ENCODE measurements at regions not wholly inside any gene's neighbourhood (a gene's known extent, or its start where the extent isn't known, plus 50 kb on each side); places are given as distances from the start of the nearest gene placed in this dataset.

GRCh38 chr22:22810471-22810870, 77.1 kb upstream of the IGLL5 start:
- Histone ChIP-seq H3K27me3 (ENCODE audit: insufficient read depth, low read length) (peaks cover 3% of the 10 kb centered on the region; the same call in 1 of the 2 replicates), H3K18ac (ENCODE audit: insufficient read length, low read depth, low read length) (no peak overlapping the region), H3K9ac (ENCODE audit: extremely low read depth, insufficient read length, low read length) (no peak overlapping the region), H2BK20ac (ENCODE audit: low read depth, low read length, poor library complexity, severe bottlenecking) (no peak overlapping the region), H4K91ac (ENCODE audit: insufficient read length, low read depth, low read length) (no peak overlapping the region), H3K79me1 (ENCODE audit: insufficient read depth, low read depth, low read length, poor library complexity, severe bottlenecking) (no peaks in the 10 kb centered on the region), H3K27ac (ENCODE audit: insufficient read length, low read depth, low read length) (no peak overlapping the region), H2BK15ac (ENCODE audit: low read depth, low read length) (no peak overlapping the region), H2BK5ac (ENCODE audit: insufficient read length, low read length) (no peak overlapping the region), H2AFZ (ENCODE audit: low read length) (no peak overlapping the region), H2BK12ac (ENCODE audit: insufficient read length, low read depth, low read length) (no peak overlapping the region), H3T11ph (ENCODE audit: low read length) (no peak overlapping the region), H3K4ac (ENCODE audit: low read depth, low read length) (no peak overlapping the region), H4K8ac (replicated peaks; ENCODE audit: insufficient read length, low read depth, low read length) (no peak overlapping the region), H3K4me1 (ENCODE audit: insufficient read depth, low read length) (no peaks in the 10 kb centered on the region), H3K14ac (ENCODE audit: insufficient read depth, low read length) (no peak overlapping the region), H3K4me2 (ENCODE audit: insufficient read depth, insufficient read length, low read length) (no peak overlapping the region), H3K56ac (ENCODE audit: insufficient read length, low read depth, low read length) (no peak overlapping the region), H2AK5ac (ENCODE audit: insufficient read length, low read length) (no peak overlapping the region), H4K20me1 (ENCODE audit: control insufficient read depth, insufficient read depth, insufficient read length) (no peaks in the 10 kb centered on the region), H3K23me2 (ENCODE audit: insufficient read length, low read depth, low read length, poor library complexity, severe bottlenecking) (no peaks in the 10 kb centered on the region), H3K79me2 (ENCODE audit: insufficient read depth, low read length) (no peaks in the 10 kb centered on the region), H3K9me3 (ENCODE audit: control insufficient read depth, low read depth, low read length) (no peaks in the 10 kb centered on the region), H3K23ac (ENCODE audit: insufficient read length, low read depth, low read length) (no peak overlapping the region), H4K5ac (ENCODE audit: insufficient read length, low read depth, low read length) (no peak overlapping the region), H2BK120ac (ENCODE audit: low read depth, low read length, poor library complexity, severe bottlenecking) (no peak overlapping the region)
- Mint-ChIP-seq H3K4me1 (no peaks in the 10 kb centered on the region), H3K4me3 (no peak overlapping the region), H3K27ac (no peak overlapping the region), H3K27me3 (ENCODE audit: low read depth) (peaks cover 96% of the 10 kb centered on the region), H3K36me3 (ENCODE audit: insufficient read depth in 1 of 3, low read depth in 3 of 3) (no peaks in the 10 kb centered on the region; a peak in 1 of 7 replicates), H3K9me3 (no peaks in the 10 kb centered on the region)
- WGBS (ENCODE audit: extremely low coverage, insufficient read length, low lambda C conversion rate), result no CpG with 5 or more reads among the region's 8 CpGs
- TF ChIP-seq, protein P1, sequence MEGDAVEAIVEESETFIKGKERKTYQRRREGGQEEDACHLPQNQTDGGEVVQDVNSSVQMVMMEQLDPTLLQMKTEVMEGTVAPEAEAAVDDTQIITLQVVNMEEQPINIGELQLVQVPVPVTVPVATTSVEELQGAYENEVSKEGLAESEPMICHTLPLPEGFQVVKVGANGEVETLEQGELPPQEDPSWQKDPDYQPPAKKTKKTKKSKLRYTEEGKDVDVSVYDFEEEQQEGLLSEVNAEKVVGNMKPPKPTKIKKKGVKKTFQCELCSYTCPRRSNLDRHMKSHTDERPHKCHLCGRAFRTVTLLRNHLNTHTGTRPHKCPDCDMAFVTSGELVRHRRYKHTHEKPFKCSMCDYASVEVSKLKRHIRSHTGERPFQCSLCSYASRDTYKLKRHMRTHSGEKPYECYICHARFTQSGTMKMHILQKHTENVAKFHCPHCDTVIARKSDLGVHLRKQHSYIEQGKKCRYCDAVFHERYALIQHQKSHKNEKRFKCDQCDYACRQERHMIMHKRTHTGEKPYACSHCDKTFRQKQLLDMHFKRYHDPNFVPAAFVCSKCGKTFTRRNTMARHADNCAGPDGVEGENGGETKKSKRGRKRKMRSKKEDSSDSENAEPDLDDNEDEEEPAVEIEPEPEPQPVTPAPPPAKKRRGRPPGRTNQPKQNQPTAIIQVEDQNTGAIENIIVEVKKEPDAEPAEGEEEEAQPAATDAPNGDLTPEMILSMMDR (conservative IDR thresholded peaks at IDR 0.05), result no peak
- no peak for DNase-seq
